ENCODE measurements at regions not wholly inside any gene's neighbourhood (a gene's known extent, or its start where the extent isn't known, plus 50 kb on each side); places are given as distances from the start of the nearest gene placed in this dataset.
A peak's percentile ranks its signal among the peaks of the same experiment; 100 is the strongest.
"Not testable (repeated sequence)": the region's sequence is repeated elsewhere in the genome, so short reads cannot be mapped to it uniquely, and the experiment has no call there.

GRCh38 chr12:74656251-74656650 lies 118.6 kb downstream of the ATXN7L3B start:
- H3K36me3 ChIP-seq (ENCODE audit: insufficient read depth, low read length) = no peaks in the 10 kb centered on the region
- H3K9me3 ChIP-seq (ENCODE audit: low read depth, low read length) = peaks cover 3% of the 10 kb centered on the region; the same call in 1 of the 2 replicates
- H3K4me3 ChIP-seq = no peak overlapping the region
- DNase-seq (ENCODE audit: low read depth, low spot score) = no peak
- H3K9ac ChIP-seq (ENCODE audit: insufficient read length) = no peak overlapping the region
- TF ChIP-seq FOXP2 (optimal IDR thresholded peaks at IDR 0.05; ENCODE audit: control extremely low read depth, extremely low read length, insufficient read depth) = no peak
- TF ChIP-seq EZH2 (IDR thresholded peaks at IDR 0.05) = no peak
- TF ChIP-seq POLR2AphosphoS5 (IDR thresholded peaks at IDR 0.05; ENCODE audit: borderline replicate concordance, low read depth, low read length) = no peak
- H3K27ac ChIP-seq = no peak overlapping the region

- Histone ChIP-seq H3K27ac (no peak overlapping the region), H3K9ac (ENCODE audit: insufficient read length) (no peak overlapping the region), H3K36me3 (ENCODE audit: insufficient read depth, low read length) (no peaks in the 10 kb centered on the region), H3K4me3 (no peak overlapping the region), H3K9me3 (ENCODE audit: low read depth, low read length) (no peaks in the 10 kb centered on the region)
- TF ChIP-seq POLR2AphosphoS5 (IDR thresholded peaks at IDR 0.05; ENCODE audit: borderline replicate concordance, low read depth, low read length) (no peak), EZH2 (IDR thresholded peaks at IDR 0.05) (no peak), FOXP2 (optimal IDR thresholded peaks at IDR 0.05; ENCODE audit: control extremely low read depth, extremely low read length, insufficient read depth) (no peak)
- no peak for DNase-seq (ENCODE audit: low read depth, low spot score)
Measured at GRCh38 chr12:74660442-74660841, 122.8 kb downstream of the ATXN7L3B start.

- no peak for TF ChIP-seq FOXP2 (optimal IDR thresholded peaks at IDR 0.05; ENCODE audit: control extremely low read depth, extremely low read length, insufficient read depth)
- TF ChIP-seq EZH2 (IDR thresholded peaks at IDR 0.05) = no peak
- no peak for TF ChIP-seq POLR2AphosphoS5 (IDR thresholded peaks at IDR 0.05; ENCODE audit: borderline replicate concordance, low read depth, low read length)
- DNase-seq (ENCODE audit: low read depth, low spot score) = no peak
- Histone ChIP-seq H3K36me3 (ENCODE audit: insufficient read depth, low read length) (no peaks in the 10 kb centered on the region), H3K9me3 (ENCODE audit: low read depth, low read length) (no peaks in the 10 kb centered on the region), H3K27ac (no peak overlapping the region), H3K4me3 (no peak overlapping the region), H3K9ac (ENCODE audit: insufficient read length) (no peak overlapping the region)
Measured at GRCh38 chr12:74663958-74664357, 126.3 kb downstream of the ATXN7L3B start.

- DNase-seq (ENCODE audit: low read depth, low spot score) = no peak
- Histone ChIP-seq H3K36me3 (ENCODE audit: insufficient read depth, low read length) (no peaks in the 10 kb centered on the region), H3K27ac (no peak overlapping the region), H3K4me3 (no peak overlapping the region), H3K9me3 (ENCODE audit: low read depth, low read length) (no peaks in the 10 kb centered on the region), H3K9ac (ENCODE audit: insufficient read length) (no peak overlapping the region)
- TF ChIP-seq EZH2 (IDR thresholded peaks at IDR 0.05) (no peak), FOXP2 (optimal IDR thresholded peaks at IDR 0.05; ENCODE audit: control extremely low read depth, extremely low read length, insufficient read depth) (no peak), POLR2AphosphoS5 (IDR thresholded peaks at IDR 0.05; ENCODE audit: borderline replicate concordance, low read depth, low read length) (no peak)
Measured at GRCh38 chr12:74665690-74666089, 128.1 kb downstream of the ATXN7L3B start.

- Histone ChIP-seq H3K9ac (ENCODE audit: insufficient read length) (no peak overlapping the region), H3K27ac (no peak overlapping the region), H3K9me3 (ENCODE audit: low read depth, low read length) (no peaks in the 10 kb centered on the region), H3K36me3 (ENCODE audit: insufficient read depth, low read length) (no peaks in the 10 kb centered on the region), H3K4me3 (no peak overlapping the region)
- TF ChIP-seq POLR2AphosphoS5 (IDR thresholded peaks at IDR 0.05; ENCODE audit: borderline replicate concordance, low read depth, low read length) (no peak), FOXP2 (optimal IDR thresholded peaks at IDR 0.05; ENCODE audit: control extremely low read depth, extremely low read length, insufficient read depth) (no peak), EZH2 (IDR thresholded peaks at IDR 0.05) (no peak)
- DNase-seq (ENCODE audit: low read depth, low spot score) = no peak
Measured at GRCh38 chr12:74671421-74671820, 133.8 kb downstream of the ATXN7L3B start.

- not testable (repeated sequence) for H3K4me3 ChIP-seq; H3K36me3 ChIP-seq (ENCODE audit: insufficient read depth, low read length); DNase-seq (ENCODE audit: low read depth, low spot score); H3K27ac ChIP-seq; H3K9me3 ChIP-seq (ENCODE audit: low read depth, low read length); H3K9ac ChIP-seq (ENCODE audit: insufficient read length)
Measured at GRCh38 chr12:74676955-74677354, 139.3 kb downstream of the ATXN7L3B start.

GRCh38 chr12:74685385-74685784 lies 147.8 kb downstream of the ATXN7L3B start:
- H3K27ac ChIP-seq = no peak overlapping the region
- H3K9me3 ChIP-seq (ENCODE audit: low read depth, low read length) = no peaks in the 10 kb centered on the region
- H3K4me3 ChIP-seq = no peak overlapping the region
- DNase-seq (ENCODE audit: low read depth, low spot score) = no peak
- H3K9ac ChIP-seq (ENCODE audit: insufficient read length) = no peak overlapping the region
- TF ChIP-seq EZH2 (IDR thresholded peaks at IDR 0.05) = no peak
- TF ChIP-seq FOXP2 (optimal IDR thresholded peaks at IDR 0.05; ENCODE audit: control extremely low read depth, extremely low read length, insufficient read depth) = no peak
- TF ChIP-seq POLR2AphosphoS5 (IDR thresholded peaks at IDR 0.05; ENCODE audit: borderline replicate concordance, low read depth, low read length) = no peak
- H3K36me3 ChIP-seq (ENCODE audit: insufficient read depth, low read length) = no peaks in the 10 kb centered on the region

GRCh38 chr12:74689071-74689655 lies 151.5 kb downstream of the ATXN7L3B start:
- H3K9ac ChIP-seq (ENCODE audit: insufficient read length) = peak overlapping the region; percentile 38
- no peak overlapping the region for H3K27ac ChIP-seq
- H3K9me3 ChIP-seq (ENCODE audit: low read depth, low read length) = no peaks in the 10 kb centered on the region
- peak overlapping the region; percentile 46 for H3K4me3 ChIP-seq
- DNase-seq (ENCODE audit: low read depth, low spot score) = peak; percentile 70
- no peaks in the 10 kb centered on the region for H3K36me3 ChIP-seq (ENCODE audit: insufficient read depth, low read length)
- TF ChIP-seq FOXP2 (optimal IDR thresholded peaks at IDR 0.05; ENCODE audit: control extremely low read depth, extremely low read length, insufficient read depth) (no peak), EZH2 (IDR thresholded peaks at IDR 0.05) (no peak), POLR2AphosphoS5 (IDR thresholded peaks at IDR 0.05; ENCODE audit: borderline replicate concordance, low read depth, low read length) (no peak)

- H3K27ac ChIP-seq = no peak overlapping the region
- no peak overlapping the region for H3K9ac ChIP-seq (ENCODE audit: insufficient read length)
- H3K9me3 ChIP-seq (ENCODE audit: low read depth, low read length) = no peaks in the 10 kb centered on the region
- TF ChIP-seq POLR2AphosphoS5 (IDR thresholded peaks at IDR 0.05; ENCODE audit: borderline replicate concordance, low read depth, low read length) = no peak
- TF ChIP-seq EZH2 (IDR thresholded peaks at IDR 0.05) = no peak
- no peak for TF ChIP-seq FOXP2 (optimal IDR thresholded peaks at IDR 0.05; ENCODE audit: control extremely low read depth, extremely low read length, insufficient read depth)
- H3K36me3 ChIP-seq (ENCODE audit: insufficient read depth, low read length) = no peaks in the 10 kb centered on the region
- no peak overlapping the region for H3K4me3 ChIP-seq
- DNase-seq (ENCODE audit: low read depth, low spot score) = no peak
Measured at GRCh38 chr12:74689929-74690328, 152.3 kb downstream of the ATXN7L3B start.
